ENCODE measurements at regions not wholly inside any gene's neighbourhood (a gene's known extent, or its start where the extent isn't known, plus 50 kb on each side); places are given as distances from the start of the nearest gene placed in this dataset.

- DNase-seq (no peak), ATAC-seq (ENCODE audit: low read depth) (no peak)
- intact Hi-C loops (cut with micrococcal nuclease) = no loop called here
- Histone ChIP-seq H3K27me3 (ENCODE audit: control insufficient read depth, insufficient read depth, low read length) (no peaks in the 10 kb centered on the region), H3K18ac (ENCODE audit: low read depth, low read length) (no peak overlapping the region), H3K9me1 (ENCODE audit: insufficient read depth, low read length) (no peaks in the 10 kb centered on the region), H4K5ac (ENCODE audit: low read depth, low read length) (no peak overlapping the region), H3K9me3 (ENCODE audit: control insufficient read depth, insufficient read depth, low read length) (no peaks in the 10 kb centered on the region), H2BK5ac (ENCODE audit: low read depth, low read length, poor library complexity, severe bottlenecking) (no peak overlapping the region), H3K9ac (ENCODE audit: low read depth, low read length) (no peak overlapping the region), H3K4ac (ENCODE audit: low read depth, low read length) (no peak overlapping the region), H2BK20ac (ENCODE audit: low read depth, low read length) (no peak overlapping the region), H3K36me3 (ENCODE audit: control insufficient read depth, insufficient read depth, low read length) (no peaks in the 10 kb centered on the region), H3K4me3 (ENCODE audit: insufficient read depth, low read depth, low read length) (no peak overlapping the region), H3K23ac (ENCODE audit: low read depth, low read length) (no peak overlapping the region), H3K4me2 (ENCODE audit: low read depth, low read length) (no peak overlapping the region), H3K79me1 (ENCODE audit: low read depth in 1 of 2, low read length in 2 of 2) (no peaks in the 10 kb centered on the region), H2BK120ac (ENCODE audit: low read depth, low read length) (no peak overlapping the region), H2BK15ac (ENCODE audit: low read depth, low read length) (no peak overlapping the region), H3K56ac (ENCODE audit: extremely low read depth, insufficient read depth, low read length) (no peak overlapping the region), H4K20me1 (ENCODE audit: insufficient read depth, low read length) (no peaks in the 10 kb centered on the region), H4K8ac (ENCODE audit: low read depth in 2 of 2, low read length in 2 of 2) (no peak overlapping the region), H3K4me1 (ENCODE audit: control insufficient read depth, insufficient read depth, low read length) (no peaks in the 10 kb centered on the region), H3K14ac (replicated peaks; ENCODE audit: low read depth, low read length) (no peak overlapping the region), H2AK9ac (replicated peaks; ENCODE audit: low read depth, low read length, poor library complexity) (no peak overlapping the region), H4K91ac (ENCODE audit: insufficient read depth, low read depth, low read length) (no peak overlapping the region), H2AFZ (replicated peaks; ENCODE audit: low read length, poor library complexity) (no peak overlapping the region), H2AK5ac (ENCODE audit: low read depth, low read length) (no peak overlapping the region), H3K27ac (ENCODE audit: insufficient read depth, low read length) (no peak overlapping the region)
- in situ Hi-C loops (cut with MboI; ENCODE audit: low sequenced_read_pairs) = no loop called here
- dilution Hi-C loops (cut with HindIII; ENCODE audit: low sequenced_read_pairs, unreplicated experiment) = no loop called here
- TF ChIP-seq NFE2L2 (IDR thresholded peaks at IDR 0.05; ENCODE audit: low read depth, low read length) = no peak
- no peak for TF ChIP-seq SMC3 (IDR thresholded peaks at IDR 0.05; ENCODE audit: low read depth, low read length)
- no peak for TF ChIP-seq CEBPB (IDR thresholded peaks at IDR 0.05; ENCODE audit: low read depth, low read length)
- TF ChIP-seq RCOR1 (IDR thresholded peaks at IDR 0.05; ENCODE audit: insufficient replicate concordance, low read length) = no peak
- TF ChIP-seq MAFK (IDR thresholded peaks at IDR 0.05; ENCODE audit: low read depth, low read length) = no peak
- TF ChIP-seq BHLHE40 (IDR thresholded peaks at IDR 0.05; ENCODE audit: low read depth, low read length) = no peak
- no peak for TF ChIP-seq CTCF (conservative IDR thresholded peaks at IDR 0.05; ENCODE audit: low read depth, low read length)
- TF ChIP-seq MXI1 (IDR thresholded peaks at IDR 0.05; ENCODE audit: borderline replicate concordance, low read depth, low read length) = no peak
- TF ChIP-seq POLR2A (IDR thresholded peaks at IDR 0.05; ENCODE audit: low read depth, low read length) = no peak
- no peak for TF ChIP-seq FOS (IDR thresholded peaks at IDR 0.05; ENCODE audit: low read depth, low read length)
- ChIA-PET CTCF (no interaction called here), POLR2A (ENCODE audit: unreplicated experiment) (no interaction called here)
- BruUV-seq (replicated peaks) = no TSS peak
These were observed 250.4 kb upstream of the TMEM161B start for GRCh38 chr5:88519066-88519465.

Measured in IMR-90 (cell line).